GM12864 (cell line): ENCODE measurements at regions not wholly inside any gene's neighbourhood (a gene's known extent, or its start where the extent isn't known, plus 50 kb on each side); places are given as distances from the start of the nearest gene placed in this dataset.

Experiments
- DNase-seq: peaks from one replicate; pipeline ENCODE4 v3.0.0-alpha.2; 2011; ENCODE audit warnings: low read depth
- H3K4me3 ChIP-seq: 2 replicates; pipeline ENCODE4 v1.5.1; 2011; ENCODE audit warnings: mild to moderate bottlenecking, low read depth, low read length, control low read depth
- CTCF ChIP-seq: IDR thresholded peaks from 2 replicates; pipeline ENCODE4 v1.5.1; 2011; ENCODE audit warnings: low read depth, mild to moderate bottlenecking, moderate library complexity, low read length, control low read depth, inconsistent platforms; ENCODE audit errors: missing control alignments

GRCh38 chr4:129545599-129546278 is 449.8 kb downstream of the C4orf33 start:
- DNase-seq, result no peak
- no peak overlapping the region for H3K4me3 ChIP-seq
- no peak for TF ChIP-seq CTCF

- TF ChIP-seq CTCF, result no peak
- H3K4me3 ChIP-seq, result no peak overlapping the region
- DNase-seq, result no peak
Observed at GRCh38 chr4:129546531-129546930, 450.6 kb downstream of the C4orf33 start.

- no peak for TF ChIP-seq CTCF
- DNase-seq, result no peak
- H3K4me3 ChIP-seq, result no peak overlapping the region
Observed at GRCh38 chr4:129550281-129550785, 454.4 kb downstream of the C4orf33 start.

- TF ChIP-seq CTCF, result no peak
- no peak overlapping the region for H3K4me3 ChIP-seq
- no peak for DNase-seq
Observed at GRCh38 chr4:129561280-129561679, 465.3 kb downstream of the C4orf33 start.

- H3K4me3 ChIP-seq, result no peak overlapping the region
- DNase-seq, result no peak
- no peak for TF ChIP-seq CTCF
Observed at GRCh38 chr4:129561886-129562671, 466.1 kb downstream of the C4orf33 start.

- DNase-seq, result no peak
- H3K4me3 ChIP-seq, result no peak overlapping the region
- TF ChIP-seq CTCF, result no peak
Observed at GRCh38 chr4:129565214-129565613, 469.3 kb downstream of the C4orf33 start.
